Astrocyte (in vitro differentiated cells and primary cell): ENCODE measurements at regions not wholly inside any gene's neighbourhood (a gene's known extent, or its start where the extent isn't known, plus 50 kb on each side); places are given as distances from the start of the nearest gene placed in this dataset.

Experiments
- DNase-seq: peaks from one replicate; pipeline ENCODE4 v3.0.0-alpha.2; 2010; ENCODE audit warnings: low read depth
- FAIRE-seq: peaks from 2 replicates; lab custom pipeline; 2011; peaks lifted over from hg19 to GRCh38; lab: Jason Lieb, UNC
- H2AFZ ChIP-seq: 2 replicates; pipeline ENCODE4 v1.6.0; 2012; ENCODE audit warnings: low read depth, low read length, inconsistent platforms
- H3K27ac ChIP-seq: 2 replicates; pipeline ENCODE4 v1.5.1; 2011; ENCODE audit warnings: low read depth, low read length, inconsistent platforms
- H3K27me3 ChIP-seq: 2 replicates; pipeline ENCODE4 v1.6.0; 2011; ENCODE audit warnings: low read length, inconsistent platforms; ENCODE audit not compliant: insufficient read depth
- H3K36me3 ChIP-seq: 2 replicates; pipeline ENCODE4 v1.5.1; 2011; ENCODE audit warnings: low read length, inconsistent platforms; ENCODE audit not compliant: insufficient read depth
- H3K4me1 ChIP-seq: 2 replicates; pipeline ENCODE4 v1.5.1; 2011; ENCODE audit warnings: low read length, inconsistent platforms; ENCODE audit not compliant: insufficient read depth
- H3K4me2 ChIP-seq: 2 replicates; pipeline ENCODE4 v1.6.0; 2012; ENCODE audit warnings: low read length, inconsistent platforms
- H3K4me3 ChIP-seq: 2 replicates; pipeline ENCODE4 v1.5.1; 2011; ENCODE audit warnings: low read depth, mild to moderate bottlenecking, low read length, inconsistent platforms; ENCODE audit not compliant: insufficient read depth
- H3K79me2 ChIP-seq: 2 replicates; pipeline ENCODE4 v1.6.0; 2012; ENCODE audit warnings: mild to moderate bottlenecking, low read length, inconsistent platforms; ENCODE audit not compliant: insufficient read depth
- H3K9ac ChIP-seq: 2 replicates; pipeline ENCODE4 v1.6.0; 2012; ENCODE audit warnings: mild to moderate bottlenecking, low read length, inconsistent platforms
- H3K9me3 ChIP-seq: 2 replicates; pipeline ENCODE4 v1.5.1; 2012; ENCODE audit warnings: low read depth, mild to moderate bottlenecking, low read length, inconsistent platforms; ENCODE audit not compliant: insufficient read depth
- H4K20me1 ChIP-seq: 2 replicates; pipeline ENCODE4 v1.6.0; 2012; ENCODE audit warnings: low read length, inconsistent platforms; ENCODE audit not compliant: insufficient read depth
- H3K27ac Mint-ChIP-seq: one replicate; pipeline ENCODE4 v1.8.0; 2021; ENCODE audit warnings: mild to moderate bottlenecking, mixed read lengths; ENCODE audit not compliant: unreplicated experiment
- H3K27me3 Mint-ChIP-seq: one replicate; pipeline ENCODE4 v1.8.0; 2021; ENCODE audit warnings: low read depth, mixed read lengths; ENCODE audit not compliant: unreplicated experiment
- H3K36me3 Mint-ChIP-seq: one replicate; pipeline ENCODE4 v1.8.0; 2021; ENCODE audit warnings: low read depth, mixed read lengths; ENCODE audit not compliant: unreplicated experiment
- H3K4me1 Mint-ChIP-seq: one replicate; pipeline ENCODE4 v1.8.0; 2021; ENCODE audit warnings: low read depth, mixed read lengths; ENCODE audit not compliant: unreplicated experiment
- H3K4me3 Mint-ChIP-seq: one replicate; pipeline ENCODE4 v1.8.0; 2021; ENCODE audit warnings: mild to moderate bottlenecking, moderate library complexity, mixed read lengths; ENCODE audit not compliant: unreplicated experiment
- H3K9me3 Mint-ChIP-seq: one replicate; pipeline ENCODE4 v1.8.0; 2021; ENCODE audit warnings: mild to moderate bottlenecking, mixed read lengths; ENCODE audit not compliant: unreplicated experiment
- CTCF ChIP-seq: IDR thresholded peaks from 2 replicates; pipeline ENCODE4 v1.5.1; 2011; ENCODE audit warnings: low read depth, mild to moderate bottlenecking, inconsistent platforms, low read length, moderate library complexity; ENCODE audit not compliant: insufficient read depth
- EZH2 ChIP-seq: IDR thresholded peaks from 2 replicates; pipeline ENCODE4 v1.6.1; 2012; ENCODE audit warnings: mild to moderate bottlenecking, low read length, inconsistent platforms; ENCODE audit not compliant: insufficient read depth

DNA sequence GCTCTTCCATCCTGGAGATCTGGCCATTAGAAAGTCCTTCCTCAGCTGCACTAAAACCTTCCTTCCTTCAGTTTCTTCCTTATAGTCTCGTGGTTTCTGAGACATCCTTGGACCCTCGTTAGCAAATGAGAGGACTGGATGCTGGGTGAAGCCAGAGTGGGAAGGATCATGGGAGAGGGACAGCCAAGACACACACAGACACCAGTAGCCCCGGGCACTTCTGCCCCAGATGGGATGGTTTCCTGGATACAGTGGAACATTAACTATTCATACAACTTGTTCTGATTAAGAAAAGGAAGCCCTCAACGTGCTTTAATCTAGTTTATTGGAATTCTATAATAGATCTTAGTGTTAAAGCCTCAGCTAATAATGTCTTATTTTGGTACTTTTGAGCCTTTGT lies 125.5 kb downstream of the SEC61B start:
- H3K27ac Mint-ChIP-seq, result no peak overlapping the region
- no peak for TF ChIP-seq EZH2
- no peak for TF ChIP-seq CTCF
- Histone ChIP-seq H3K36me3 (no peaks in the 10 kb centered on the region), H3K9me3 (no peaks in the 10 kb centered on the region), H3K4me1 (peaks cover 10% of the 10 kb centered on the region), H3K4me3 (no peak overlapping the region), H3K79me2 (no peaks in the 10 kb centered on the region), H3K9ac (no peak overlapping the region), H3K27me3 (no peaks in the 10 kb centered on the region), H2AFZ (no peak overlapping the region), H3K27ac (no peak overlapping the region), H4K20me1 (no peaks in the 10 kb centered on the region), H3K4me2 (no peak overlapping the region)
- peaks cover 5% of the 10 kb centered on the region for H3K27me3 Mint-ChIP-seq
- FAIRE-seq, result no peak
- H3K9me3 Mint-ChIP-seq, result no peaks in the 10 kb centered on the region
- DNase-seq, result no peak
- H3K4me3 Mint-ChIP-seq, result no peak overlapping the region
- no peaks in the 10 kb centered on the region for H3K4me1 Mint-ChIP-seq
- H3K36me3 Mint-ChIP-seq, result no peaks in the 10 kb centered on the region

- Histone ChIP-seq H3K4me3 (no peak overlapping the region), H3K9me3 (no peaks in the 10 kb centered on the region), H3K36me3 (no peaks in the 10 kb centered on the region), H3K27me3 (no peaks in the 10 kb centered on the region), H3K4me2 (no peak overlapping the region), H2AFZ (no peak overlapping the region), H3K27ac (no peak overlapping the region), H3K79me2 (no peaks in the 10 kb centered on the region), H3K4me1 (peaks cover 10% of the 10 kb centered on the region), H4K20me1 (no peaks in the 10 kb centered on the region), H3K9ac (no peak overlapping the region)
- FAIRE-seq, result no peak
- Mint-ChIP-seq H3K27ac (no peak overlapping the region), H3K36me3 (no peaks in the 10 kb centered on the region), H3K9me3 (no peaks in the 10 kb centered on the region), H3K27me3 (peaks cover 5% of the 10 kb centered on the region), H3K4me1 (no peaks in the 10 kb centered on the region), H3K4me3 (no peak overlapping the region)
- DNase-seq, result no peak
- TF ChIP-seq EZH2 (no peak), CTCF (no peak)
These were observed 126.2 kb downstream of the SEC61B start for GRCh38 chr9:99348289-99348688.

GRCh38 chr9:99349870-99350269 lies 127.8 kb downstream of the SEC61B start:
- Histone ChIP-seq H3K79me2 (no peaks in the 10 kb centered on the region), H3K27ac (no peak overlapping the region), H3K36me3 (no peaks in the 10 kb centered on the region), H3K4me1 (peaks cover 13% of the 10 kb centered on the region), H3K4me2 (no peak overlapping the region), H3K4me3 (no peak overlapping the region), H3K9me3 (no peaks in the 10 kb centered on the region), H3K9ac (no peak overlapping the region), H2AFZ (no peak overlapping the region), H3K27me3 (no peaks in the 10 kb centered on the region), H4K20me1 (no peaks in the 10 kb centered on the region)
- H3K27me3 Mint-ChIP-seq, result peaks cover 5% of the 10 kb centered on the region
- no peaks in the 10 kb centered on the region for H3K36me3 Mint-ChIP-seq
- TF ChIP-seq EZH2 (no peak), CTCF (no peak)
- no peaks in the 10 kb centered on the region for H3K9me3 Mint-ChIP-seq
- H3K27ac Mint-ChIP-seq, result no peak overlapping the region
- H3K4me1 Mint-ChIP-seq, result no peaks in the 10 kb centered on the region
- no peak overlapping the region for H3K4me3 Mint-ChIP-seq
- DNase-seq, result no peak
- no peak for FAIRE-seq
